Activated CD8-positive, alpha-beta memory T cell treated with anti-CD3 and anti-CD28 coated beads for 36 hours (primary cell): ENCODE measurements at regions not wholly inside any gene's neighbourhood (a gene's known extent, or its start where the extent isn't known, plus 50 kb on each side); places are given as distances from the start of the nearest gene placed in this dataset.

ENCODE experiments used
- CTCF ChIA-PET: fragments of 350-600 bp; sonication (Branson Sonifier 250); formaldehyde crosslinking; loops from one replicate; lab custom pipeline; 2021; ENCODE audit warnings: antibody characterized with exemption; lab: Charles Lee
- POLR2A ChIA-PET: fragments of 350-600 bp; sonication (Branson Sonifier 250); formaldehyde crosslinking; loops from one replicate; lab custom pipeline; 2021; ENCODE audit warnings: antibody characterized with exemption; lab: Charles Lee

DNA sequence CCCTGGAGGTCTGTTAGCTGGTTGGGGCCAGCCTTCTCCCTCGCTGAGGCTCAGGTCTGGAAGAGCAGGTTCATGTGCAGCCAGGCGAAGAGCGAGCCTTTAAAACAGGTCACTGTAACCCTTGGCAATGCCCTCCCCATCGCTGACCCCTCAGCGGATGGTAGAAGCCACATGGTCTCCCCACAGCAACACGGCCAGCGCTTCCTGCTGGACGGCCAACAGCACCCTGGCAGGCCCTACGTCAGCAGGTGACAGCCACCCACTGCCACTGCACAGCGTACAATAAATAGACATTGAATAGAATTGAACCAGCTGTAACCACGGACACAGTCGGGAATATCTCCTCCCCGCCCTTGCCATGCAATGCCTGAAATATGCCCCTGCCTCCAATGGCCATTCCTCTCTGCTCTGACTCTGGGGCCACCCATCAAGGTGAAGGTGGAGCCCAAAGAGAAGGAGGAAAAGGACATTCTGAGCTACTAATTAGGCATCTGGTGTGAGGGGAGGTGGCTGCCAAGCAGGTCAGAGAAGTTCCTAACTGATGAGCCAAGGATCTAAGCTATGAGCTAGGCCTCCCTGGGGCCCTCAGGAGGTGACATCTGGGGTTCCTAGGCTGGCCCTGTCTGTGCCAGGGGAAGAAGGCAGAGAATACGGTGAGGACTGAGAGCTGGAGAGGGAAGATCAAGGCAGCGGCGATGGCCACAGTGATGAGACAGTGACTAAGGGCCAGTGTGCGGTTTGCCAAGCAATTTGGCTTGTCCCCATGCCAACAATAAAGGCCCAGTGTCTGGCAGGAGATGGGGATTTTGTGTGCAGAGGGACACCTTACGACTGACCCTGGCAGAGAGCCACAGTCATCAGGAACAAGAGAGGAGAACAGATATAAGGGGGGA, 202.3 kb downstream of the BCOR start:
- POLR2A ChIA-PET = no interaction called here
- CTCF ChIA-PET = no interaction called here

DNA sequence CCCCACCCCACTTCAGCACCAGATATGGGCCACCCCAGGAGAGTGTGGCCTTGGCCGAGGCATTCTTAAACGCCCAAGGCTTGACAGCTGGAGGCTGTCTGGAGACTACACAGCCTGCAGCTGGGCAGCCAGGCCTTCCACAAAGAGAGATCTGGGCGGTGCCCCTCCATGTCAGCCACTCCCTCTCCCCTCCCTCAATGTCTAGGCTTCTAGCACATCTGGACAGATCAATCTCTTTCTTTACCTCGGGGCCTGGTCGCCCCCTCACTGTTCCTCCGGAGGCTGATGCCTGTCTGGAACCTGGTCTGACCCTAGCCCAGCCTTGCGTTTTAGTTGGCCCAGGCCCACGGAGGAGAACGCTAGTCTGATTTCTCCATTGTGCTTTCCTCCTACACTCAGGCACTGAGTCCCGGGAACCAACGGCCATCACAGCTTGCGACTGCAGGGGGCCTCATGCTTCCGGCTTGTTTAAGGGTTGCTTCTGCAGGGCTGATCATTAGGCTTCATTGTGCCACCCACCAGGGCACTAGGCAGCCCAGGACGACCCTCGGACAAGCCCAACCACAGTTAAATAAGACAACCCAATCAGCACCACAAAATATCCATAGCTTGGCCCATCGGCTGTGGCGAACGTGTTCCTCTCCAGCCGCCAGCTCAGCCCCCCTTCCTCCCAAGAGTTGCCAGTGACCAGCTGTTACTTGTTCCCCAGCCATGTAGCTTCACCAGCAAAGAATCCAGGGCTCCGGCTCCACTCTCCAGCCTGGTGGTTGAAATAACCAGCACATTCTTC, 200.6 kb downstream of the BCOR start:
- POLR2A ChIA-PET = no interaction called here

DNA sequence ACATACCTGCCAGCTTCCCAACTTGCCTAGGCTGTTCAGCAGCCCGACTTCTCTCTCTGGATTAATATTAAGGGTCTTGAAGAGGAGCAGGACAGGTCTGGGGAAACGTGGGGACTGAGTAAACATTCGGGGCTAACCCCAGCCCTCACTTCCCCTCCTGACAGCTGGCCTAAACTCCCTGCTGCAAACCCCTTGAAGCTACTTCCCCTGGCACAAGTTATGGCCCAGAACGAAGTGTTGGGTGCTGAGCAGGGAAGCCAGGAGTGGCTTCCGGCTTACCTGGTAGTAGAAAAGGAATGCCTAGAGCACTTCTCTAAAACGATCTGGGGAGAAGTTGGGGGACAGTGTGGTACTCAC, 200.0 kb downstream of the BCOR start:
- CTCF ChIA-PET = no interaction called here

More for the DNA sequence above, 200.6 kb downstream of the BCOR start:
- CTCF ChIA-PET = no interaction called here

DNA sequence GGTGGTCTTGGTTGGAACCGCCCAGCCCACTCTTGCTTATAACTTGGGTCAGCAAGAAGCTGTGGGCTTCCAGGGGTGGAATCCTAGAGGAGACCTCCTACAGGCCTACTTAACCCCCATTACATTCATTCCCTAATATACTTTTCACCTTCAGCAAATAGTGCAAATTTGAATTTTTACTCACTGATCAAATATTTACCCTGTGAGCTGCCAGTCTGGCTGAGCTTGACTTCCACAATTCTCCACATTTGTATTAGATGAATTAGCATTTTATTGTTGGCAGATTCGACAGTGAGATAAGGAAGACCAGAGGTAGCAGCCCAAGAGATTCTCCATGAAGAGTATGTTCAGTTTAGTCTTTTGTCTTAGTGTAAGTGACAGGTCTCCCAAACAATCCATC, 199.6 kb downstream of the BCOR start:
- ChIA-PET CTCF (no interaction called here), POLR2A (interaction anchor here (0.6 kb wide), 1 partner anchor 35 kb away, joined by 5 read pairs; no protein-coding TSS in a partner anchor)

More for the DNA sequence above, 200.0 kb downstream of the BCOR start:
- POLR2A ChIA-PET = no interaction called here

DNA sequence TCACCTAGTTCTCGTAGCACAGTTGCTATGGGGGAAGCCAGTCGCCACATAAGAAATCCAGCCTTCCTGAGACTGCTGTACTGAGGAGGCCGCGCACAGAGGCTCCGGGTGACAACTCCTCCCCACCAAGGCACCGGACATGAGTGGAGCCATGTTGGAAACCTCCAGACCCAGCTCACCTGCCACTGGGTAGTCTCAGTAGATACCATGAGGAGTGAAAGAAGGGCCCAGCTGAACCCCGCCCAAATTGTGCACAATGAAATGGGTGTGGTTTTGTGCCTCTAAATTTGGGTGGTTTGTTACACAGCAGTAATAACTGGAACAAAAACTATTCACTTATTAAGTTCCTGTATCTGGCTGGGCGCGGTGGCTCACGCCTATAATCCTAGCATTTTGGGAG, 198.7 kb downstream of the BCOR start:
- POLR2A ChIA-PET = no interaction called here
- CTCF ChIA-PET = no interaction called here

DNA sequence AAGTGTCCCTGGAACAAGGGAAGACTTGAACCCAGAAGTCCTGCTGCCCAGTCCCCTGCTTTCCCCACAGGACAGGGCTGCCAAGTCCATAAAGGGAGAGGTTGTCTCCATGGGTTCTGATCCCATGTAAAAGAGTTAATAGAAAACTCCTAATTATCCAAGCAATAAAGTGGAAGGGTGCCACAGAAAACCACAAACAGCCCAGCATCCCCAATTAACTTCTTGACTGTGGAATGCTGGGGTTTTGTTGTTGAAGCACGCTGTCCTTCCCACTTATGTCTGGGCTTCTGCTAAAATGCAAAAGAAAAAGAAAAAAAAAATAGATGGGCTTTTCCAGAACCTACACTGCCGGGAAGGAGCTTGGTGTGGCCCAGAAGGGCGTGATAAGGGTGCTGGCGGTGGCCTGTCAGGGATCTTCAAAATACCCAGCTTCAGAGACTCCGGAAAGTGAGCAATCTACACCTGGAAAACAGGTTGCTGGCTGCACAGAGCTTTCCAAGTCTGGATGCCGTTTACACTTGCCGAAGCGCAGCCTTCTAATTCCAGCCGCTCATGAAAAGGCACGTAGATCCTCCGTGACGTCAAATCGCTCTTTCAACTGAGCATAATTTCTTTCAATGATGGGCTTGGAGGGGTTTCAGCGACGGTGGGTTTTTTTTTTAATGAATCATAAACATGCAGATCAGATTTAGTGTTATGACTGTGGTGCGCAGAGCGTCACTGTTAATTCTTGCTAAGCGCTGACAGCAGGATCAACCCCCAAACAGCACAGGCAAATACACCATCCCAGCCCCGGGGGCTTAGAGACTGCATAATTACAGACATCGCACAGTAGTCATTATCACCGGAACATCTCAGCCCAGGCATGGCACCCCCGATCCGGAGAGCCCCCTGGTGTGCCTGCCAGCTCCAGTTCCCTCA, 197.6 kb downstream of the BCOR start:
- CTCF ChIA-PET = no interaction called here
- POLR2A ChIA-PET = no interaction called here

DNA sequence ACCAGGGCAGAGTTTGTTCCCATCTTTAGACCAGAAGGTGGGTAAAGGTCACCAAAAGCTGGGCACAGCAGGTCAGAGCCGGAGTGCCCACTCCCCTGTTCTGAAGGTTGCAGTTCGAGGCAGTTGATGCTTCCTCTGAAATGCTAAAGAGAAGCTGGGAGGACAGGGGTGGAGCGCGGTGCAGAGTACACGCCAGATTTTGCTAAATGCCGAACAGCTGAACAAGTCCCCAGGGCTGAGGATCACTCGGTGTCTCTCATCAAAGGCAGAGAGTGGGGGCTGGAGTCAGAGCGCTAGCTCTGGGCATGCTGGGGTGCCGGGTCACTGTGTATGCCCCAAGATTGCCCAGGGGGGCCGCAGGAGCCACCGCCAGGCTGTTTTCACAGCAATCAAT, 197.0 kb downstream of the BCOR start:
- ChIA-PET CTCF (no interaction called here), POLR2A (no interaction called here)

DNA sequence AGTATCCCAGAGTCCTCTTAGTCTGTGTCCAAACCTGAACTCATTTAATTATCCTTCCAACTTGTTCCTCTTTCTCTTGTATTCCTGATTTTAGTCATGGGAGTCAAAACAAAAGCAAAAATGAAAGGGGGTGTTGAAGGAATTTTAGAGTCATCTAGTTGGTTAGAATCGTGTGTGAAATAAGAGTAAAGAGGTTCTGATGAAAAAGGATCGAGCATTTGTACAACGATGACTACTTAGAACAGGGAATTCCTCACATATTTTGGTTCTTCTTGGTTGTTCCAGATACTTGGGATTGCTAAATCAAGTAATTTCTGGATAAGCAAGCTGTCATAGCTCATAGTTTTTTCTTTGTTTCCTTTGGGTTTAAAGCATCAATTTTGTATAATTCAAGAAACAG, 194.4 kb downstream of the BCOR start:
- CTCF ChIA-PET = no interaction called here
- POLR2A ChIA-PET = no interaction called here

DNA sequence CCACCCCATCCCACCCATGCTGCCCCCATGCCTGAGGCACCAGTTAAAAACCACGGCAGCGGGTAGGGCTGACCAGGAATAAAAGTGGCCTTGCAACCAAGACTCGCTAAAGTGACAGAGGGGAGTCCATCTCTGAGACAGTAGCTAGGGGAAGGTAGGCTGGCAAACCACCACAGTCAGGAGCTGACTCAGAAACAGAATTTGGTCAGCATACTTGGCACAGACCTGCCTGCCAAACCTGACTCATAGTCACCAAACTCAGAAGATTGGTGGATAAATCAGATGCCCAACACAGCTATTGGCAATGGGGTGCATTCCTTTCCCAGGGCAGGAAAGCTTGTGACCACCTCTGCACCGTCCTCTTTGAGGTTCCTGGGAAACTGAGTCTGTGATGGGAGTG, 193.8 kb downstream of the BCOR start:
- ChIA-PET POLR2A (no interaction called here), CTCF (interaction anchor here (0.9 kb wide), 1 partner anchor 21 kb away, joined by 3 read pairs; no protein-coding TSS in a partner anchor)

DNA sequence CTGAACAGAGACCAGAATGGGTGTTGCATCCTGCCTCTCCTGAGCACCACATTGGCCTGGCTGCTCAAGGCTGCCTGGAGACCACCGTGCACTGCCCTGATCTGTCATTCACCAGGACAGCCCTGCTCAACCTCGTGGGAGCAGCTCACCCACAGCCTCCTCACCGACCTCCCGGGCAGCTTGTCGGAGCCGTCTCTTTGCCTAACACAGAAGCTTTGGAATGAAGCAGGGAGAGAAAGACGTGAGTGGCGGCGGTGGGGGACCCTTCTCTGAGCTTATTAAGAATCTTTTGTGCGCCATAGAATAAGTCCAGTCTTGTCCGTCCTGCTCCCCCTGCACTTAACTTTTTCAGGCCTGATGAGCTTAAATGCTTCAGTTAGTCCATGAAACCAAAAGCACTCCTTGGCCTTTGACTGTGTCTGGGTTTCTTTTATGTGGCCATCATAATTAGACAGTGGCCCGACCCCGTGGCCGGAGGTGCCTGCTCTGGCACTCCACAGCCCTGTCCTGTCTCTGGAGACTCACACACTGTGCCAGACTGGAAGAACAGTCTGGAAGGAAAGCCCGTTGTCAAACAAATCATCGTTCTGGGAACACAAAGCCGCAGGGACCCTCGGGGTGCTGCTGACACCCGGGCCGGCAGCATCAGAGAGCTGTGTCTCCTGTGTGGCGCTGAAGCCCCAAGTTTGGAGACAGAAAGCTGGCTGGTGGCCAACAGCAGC, 192.8 kb downstream of the BCOR start:
- POLR2A ChIA-PET = no interaction called here
- CTCF ChIA-PET = interaction anchor here (0.9 kb wide), 1 partner anchor 20 kb away, joined by 3 read pairs; no protein-coding TSS in a partner anchor

DNA sequence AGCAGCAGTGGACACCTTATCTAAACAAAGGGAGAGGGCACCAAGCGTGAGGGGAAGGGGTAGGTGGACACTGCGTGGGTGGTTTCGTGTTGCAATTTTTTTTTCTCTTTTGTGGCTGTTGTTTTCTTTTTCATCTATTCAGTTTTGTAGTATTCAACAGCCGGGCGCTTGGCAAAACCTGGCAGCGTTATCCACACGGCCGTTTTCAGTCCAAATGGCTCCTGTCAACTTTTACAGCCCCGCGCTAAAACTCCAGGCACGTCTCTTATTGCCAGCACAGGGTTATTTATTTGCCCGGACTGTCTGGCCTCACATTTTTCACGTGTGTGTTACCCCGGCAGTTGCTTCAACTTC, 192.2 kb downstream of the BCOR start:
- POLR2A ChIA-PET = no interaction called here
- CTCF ChIA-PET = no interaction called here

DNA sequence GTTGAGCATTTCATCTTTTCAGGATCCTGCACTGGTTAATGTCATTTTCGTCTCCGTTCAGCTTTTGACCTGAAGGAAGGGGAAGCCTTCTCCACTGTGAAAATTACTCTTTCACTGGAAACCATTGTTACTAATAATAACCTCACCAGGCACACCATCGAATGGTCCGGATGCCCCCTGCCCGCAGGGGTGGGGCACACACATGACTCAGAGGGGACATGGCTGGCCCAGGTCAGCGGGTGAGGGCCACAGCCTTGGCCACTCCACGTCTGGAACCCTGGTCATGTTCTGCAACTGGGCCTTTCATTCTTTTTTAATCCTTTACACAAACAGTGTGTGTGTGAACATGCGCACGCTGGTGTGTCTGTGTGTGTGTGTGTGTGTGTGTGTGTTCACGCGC, 191.8 kb downstream of the BCOR start:
- ChIA-PET POLR2A (no interaction called here), CTCF (no interaction called here)

DNA sequence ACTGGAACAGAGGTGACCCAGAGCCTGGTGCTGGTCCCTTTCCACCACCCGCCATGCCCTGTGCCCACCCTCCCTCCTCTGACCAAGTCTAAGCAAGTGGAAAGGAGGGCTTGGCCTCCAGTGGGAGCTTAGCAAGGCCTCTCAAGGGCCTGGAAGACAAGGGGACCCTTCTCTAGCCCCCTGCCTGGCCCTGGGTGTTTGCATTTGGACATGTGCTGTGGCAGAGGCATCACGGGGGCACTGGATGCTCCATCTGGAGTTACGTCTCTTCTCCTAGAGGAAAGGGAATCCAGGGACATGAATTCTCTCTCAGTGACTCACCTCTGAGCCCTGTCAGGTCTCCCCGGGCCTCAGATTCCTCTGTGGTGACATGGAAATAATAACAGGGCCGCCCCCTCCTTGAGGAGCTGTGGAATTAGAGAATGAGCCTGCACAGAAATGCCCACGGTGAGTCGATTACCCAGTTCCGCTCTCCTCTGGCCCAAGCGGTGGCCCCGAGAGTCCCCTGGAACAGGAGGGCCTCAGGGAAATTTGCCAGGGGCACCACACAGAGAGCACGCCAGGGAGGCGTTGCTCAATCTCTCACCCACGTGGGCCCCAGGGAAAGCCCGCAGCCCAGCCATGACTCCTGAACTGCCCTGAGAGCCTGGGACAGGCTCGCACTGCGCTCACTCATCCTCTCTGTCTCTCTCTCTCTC, 189.6 kb downstream of the BCOR start:
- ChIA-PET CTCF (interaction anchor here (0.7 kb wide), 1 partner anchor 219 kb away, joined by 3 read pairs; no protein-coding TSS in a partner anchor), POLR2A (no interaction called here)

DNA sequence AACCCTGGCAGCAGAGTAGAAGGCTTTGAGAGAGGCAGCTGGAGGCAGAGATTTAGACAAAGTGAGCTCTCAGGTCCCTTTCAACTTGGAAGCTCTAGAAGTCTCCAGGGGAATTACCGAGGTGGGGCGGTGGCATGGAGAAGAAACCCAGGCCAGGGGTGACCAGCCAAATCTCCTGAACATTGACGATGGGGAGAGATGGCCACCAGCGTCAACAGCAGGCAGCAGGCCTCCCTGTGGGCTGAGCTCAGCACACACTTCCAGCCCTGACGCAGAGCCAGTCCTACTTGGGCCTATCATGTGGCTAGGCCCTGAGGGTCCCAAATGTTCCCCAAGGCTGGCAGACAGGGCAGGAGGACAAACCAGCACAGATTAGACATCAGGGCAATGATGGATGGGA, 187.8 kb downstream of the BCOR start:
- POLR2A ChIA-PET = no interaction called here

DNA sequence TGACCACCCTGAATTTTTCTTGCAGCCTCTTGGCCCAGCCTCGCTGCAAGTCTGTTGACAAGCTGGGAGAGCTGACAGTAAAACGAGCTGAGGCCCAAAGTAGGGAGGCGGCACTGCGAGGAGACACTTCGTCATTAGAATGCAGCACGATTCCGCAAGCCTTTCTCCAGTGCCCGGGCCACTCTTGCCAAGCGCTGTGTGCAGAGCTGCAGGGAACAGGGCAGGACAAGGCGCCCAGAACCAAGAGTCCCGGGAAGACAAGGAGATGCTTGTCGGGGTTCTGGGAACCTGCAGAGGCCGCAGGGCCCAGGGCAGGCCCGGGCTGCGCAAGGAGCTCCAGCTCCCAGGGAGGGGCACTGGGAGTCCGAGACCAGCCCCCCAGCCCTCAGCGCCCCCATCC, 187.1 kb downstream of the BCOR start:
- ChIA-PET CTCF (no interaction called here), POLR2A (no interaction called here)

More for the DNA sequence above, 187.8 kb downstream of the BCOR start:
- CTCF ChIA-PET = no interaction called here

DNA sequence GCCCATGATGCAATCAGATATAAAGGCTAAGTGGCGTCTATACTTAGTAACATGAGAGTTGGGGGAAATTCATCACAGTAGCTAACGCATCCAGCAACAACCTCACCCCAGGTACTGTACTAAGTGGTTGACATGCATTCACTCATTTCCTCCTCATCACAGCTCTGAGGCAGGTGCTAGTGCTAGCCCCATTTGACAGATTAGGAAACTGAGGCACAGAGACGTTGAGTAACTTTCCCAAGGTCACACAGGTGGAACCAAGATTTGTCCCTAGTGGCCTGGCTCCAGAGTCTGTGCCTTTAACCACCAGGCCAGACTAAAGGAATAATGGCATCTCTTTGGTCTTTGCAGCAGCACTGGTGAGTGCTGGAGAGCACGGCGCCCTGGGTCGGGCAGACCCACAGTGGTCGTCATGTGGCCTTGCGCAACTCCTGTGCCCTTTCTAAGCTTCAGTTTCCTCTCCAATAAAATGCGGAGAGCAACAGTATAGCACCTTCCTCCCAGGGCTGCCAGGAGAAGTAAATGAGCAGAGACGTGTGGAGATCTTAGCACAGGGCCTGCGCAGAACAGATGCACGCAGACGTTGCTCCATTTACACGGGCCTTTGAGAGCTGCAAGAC, 186.4 kb downstream of the BCOR start:
- CTCF ChIA-PET = no interaction called here

DNA sequence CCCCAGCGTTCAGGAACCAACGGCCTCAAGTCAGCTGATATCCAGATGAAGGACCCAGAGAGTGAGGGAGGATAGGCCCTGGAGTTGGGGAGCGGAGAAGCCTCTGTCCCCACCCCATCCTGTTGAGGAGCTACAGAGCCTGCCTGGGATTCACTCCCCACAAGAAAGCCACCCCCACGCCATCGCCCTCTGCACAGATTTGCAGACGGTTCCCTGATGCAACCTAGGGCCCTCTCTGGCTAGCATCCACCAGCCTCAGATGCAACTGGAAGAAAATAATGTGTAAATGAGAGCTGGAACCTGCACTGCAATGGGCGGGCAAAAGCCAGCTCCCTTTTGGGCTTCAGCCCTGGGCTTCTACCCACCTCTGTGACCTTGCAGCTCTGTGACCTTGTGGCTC, 185.6 kb downstream of the BCOR start:
- ChIA-PET POLR2A (no interaction called here), CTCF (no interaction called here)

More for the DNA sequence above, 186.4 kb downstream of the BCOR start:
- POLR2A ChIA-PET = no interaction called here

DNA sequence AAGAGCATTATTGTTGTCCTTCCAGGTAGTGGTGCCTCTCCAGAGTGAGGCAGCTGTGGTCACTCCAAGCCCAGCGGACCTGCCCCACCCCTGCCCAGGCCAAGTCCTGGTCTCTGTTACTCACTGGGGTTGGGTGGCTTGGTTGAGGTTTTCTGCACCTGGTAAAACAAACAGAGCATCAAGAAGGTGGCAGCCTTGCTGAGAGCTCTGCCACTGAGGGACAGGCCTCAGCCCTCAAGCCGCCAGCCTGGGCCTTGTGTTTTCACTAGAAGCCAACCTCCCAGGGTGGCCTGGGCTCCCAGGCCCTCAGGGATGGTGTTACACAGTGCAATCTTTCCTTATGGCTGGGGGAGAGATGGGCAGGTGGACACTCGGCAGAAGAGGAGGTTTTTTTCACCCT, 182.7 kb downstream of the BCOR start:
- ChIA-PET POLR2A (no interaction called here), CTCF (no interaction called here)
